ENCODE measurements at regions not wholly inside any gene's neighbourhood (a gene's known extent, or its start where the extent isn't known, plus 50 kb on each side); places are given as distances from the start of the nearest gene placed in this dataset.
A peak's percentile ranks its signal among the peaks of the same experiment; 100 is the strongest.

DNA sequence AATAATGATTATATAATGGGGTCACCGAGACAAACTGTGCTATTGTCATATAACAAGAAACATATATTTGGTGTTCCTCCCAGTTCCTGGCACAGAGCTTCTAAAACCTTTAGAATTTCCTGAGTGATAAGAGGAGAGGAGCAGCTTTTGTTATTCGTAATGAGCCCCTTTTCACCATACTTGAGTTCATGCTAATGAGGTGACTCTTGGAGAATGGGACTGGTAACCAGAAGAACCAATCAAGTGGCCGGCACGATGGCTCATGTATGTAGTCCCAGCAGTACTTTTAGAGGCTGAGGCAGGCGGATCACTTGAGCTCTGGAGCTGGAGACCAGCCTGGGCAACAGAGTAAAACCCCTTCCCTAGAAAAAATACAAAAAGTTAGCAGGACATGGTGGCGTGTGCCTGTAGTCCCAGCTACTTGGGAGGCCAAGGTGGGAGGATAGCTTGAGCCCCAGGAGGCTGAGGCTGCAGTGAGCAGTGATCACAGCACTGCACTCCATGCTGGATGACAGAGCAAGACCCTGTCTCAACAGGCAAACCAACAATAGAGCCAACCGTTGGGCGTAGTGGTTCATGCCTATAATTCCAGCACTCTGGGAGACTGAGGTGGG lies 62.7 kb upstream of the FTH1 start:
- no peak for DNase-seq (ENCODE audit: low read depth, low spot score)

GRCh38 chr11:62026739-62027370 lies 59.4 kb upstream of the FTH1 start:
- no peak for DNase-seq (ENCODE audit: low read depth, low spot score)

DNA sequence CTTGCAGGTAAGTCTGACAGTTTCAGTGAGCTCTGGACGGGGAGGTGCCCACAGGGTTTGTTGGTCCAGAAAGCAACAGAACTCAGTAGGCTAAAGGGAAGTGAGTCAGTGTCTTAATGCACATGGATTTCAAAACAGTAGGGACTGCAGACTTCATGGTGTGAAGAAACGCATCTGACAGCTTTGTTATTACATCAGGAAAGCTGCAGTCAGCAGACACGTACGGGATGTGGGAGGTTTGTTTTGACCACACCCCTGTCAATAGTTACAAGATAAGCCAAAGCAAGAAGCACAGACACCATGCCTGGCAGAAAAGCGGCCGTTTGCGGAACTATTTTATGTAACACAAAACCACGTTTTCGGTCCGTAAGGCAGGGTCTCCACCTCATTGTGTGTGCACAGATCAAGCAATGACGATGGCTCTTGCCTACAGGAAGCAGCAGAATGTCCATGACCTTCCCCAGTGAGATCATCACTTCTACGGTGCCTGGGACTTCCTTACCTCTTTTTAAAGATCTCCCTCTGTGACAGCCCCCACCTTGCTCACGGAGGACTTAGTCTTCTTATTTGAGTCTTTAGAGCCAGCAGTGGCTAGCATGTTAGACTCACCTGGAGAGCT lies 58.2 kb upstream of the FTH1 start:
- DNase-seq (ENCODE audit: low read depth, low spot score): peak; percentile 21

DNA sequence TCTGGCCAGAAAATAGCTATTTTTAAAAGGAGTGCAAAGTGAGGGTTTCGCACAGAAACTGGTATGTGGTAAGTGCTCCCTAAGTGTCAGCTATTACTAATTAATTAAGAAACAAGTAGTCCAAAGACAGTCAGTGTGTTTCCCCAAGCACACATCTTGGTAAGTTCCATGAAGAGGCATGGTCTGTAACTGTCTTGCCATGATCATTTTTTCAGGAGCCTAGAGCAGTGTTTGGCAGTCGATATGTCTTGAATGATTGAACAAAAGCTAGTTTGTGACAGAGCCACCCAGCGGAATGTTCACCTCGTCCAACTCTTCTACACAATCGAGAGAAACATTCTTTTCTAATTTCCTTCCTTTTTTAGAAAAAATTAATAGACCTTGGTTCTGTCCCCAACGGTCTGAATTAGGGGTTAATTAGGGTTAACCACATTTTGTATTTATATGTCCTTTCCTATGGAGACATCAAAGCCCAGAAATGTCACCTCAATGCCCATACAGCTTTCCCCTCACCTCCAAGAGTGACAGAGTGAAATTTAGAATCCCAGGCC lies 57.6 kb upstream of the FTH1 start:
- no peak for DNase-seq (ENCODE audit: low read depth, low spot score)

DNA sequence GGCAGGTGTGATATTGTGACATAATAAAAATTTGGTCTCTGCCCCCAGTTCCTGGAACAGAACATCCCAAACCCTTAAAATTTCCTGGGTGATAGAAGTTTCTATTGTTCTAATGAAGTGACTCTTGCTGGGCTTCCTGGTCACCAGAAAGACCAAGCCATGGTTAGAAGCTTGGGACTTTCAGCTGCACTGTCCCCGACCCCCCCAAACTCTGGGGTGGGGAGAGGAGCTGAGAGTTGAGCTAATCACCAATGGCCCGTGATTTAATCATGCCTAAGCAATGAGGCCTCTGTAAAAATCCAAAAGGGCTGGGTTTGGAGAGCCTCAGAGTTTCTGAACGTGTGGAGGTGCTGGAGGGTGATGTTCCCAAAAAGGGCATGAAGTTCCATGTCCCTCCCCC lies 54.8 kb upstream of the FTH1 start:
- no peak for DNase-seq (ENCODE audit: low read depth, low spot score)

DNA sequence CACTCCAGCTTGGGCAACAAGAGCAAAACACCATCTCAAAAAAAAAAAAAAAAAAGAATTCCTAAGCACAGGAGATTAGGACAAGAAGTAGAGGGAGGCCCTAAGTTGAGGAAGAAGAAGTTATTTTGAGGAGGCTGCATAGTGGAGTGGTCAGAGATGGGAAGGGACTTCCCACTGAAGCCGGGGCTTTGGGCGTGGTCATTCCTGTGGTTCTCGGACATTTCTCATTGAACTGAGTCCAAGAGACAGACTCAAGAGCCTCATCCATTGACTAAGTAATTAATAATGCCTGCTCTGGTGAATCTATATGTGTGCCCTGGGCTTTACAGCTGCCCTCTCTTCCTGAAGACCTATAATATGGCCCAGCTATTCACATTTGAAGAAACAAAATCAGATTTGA lies 53.2 kb upstream of the FTH1 start:
- no peak for DNase-seq (ENCODE audit: low read depth, low spot score)

DNA sequence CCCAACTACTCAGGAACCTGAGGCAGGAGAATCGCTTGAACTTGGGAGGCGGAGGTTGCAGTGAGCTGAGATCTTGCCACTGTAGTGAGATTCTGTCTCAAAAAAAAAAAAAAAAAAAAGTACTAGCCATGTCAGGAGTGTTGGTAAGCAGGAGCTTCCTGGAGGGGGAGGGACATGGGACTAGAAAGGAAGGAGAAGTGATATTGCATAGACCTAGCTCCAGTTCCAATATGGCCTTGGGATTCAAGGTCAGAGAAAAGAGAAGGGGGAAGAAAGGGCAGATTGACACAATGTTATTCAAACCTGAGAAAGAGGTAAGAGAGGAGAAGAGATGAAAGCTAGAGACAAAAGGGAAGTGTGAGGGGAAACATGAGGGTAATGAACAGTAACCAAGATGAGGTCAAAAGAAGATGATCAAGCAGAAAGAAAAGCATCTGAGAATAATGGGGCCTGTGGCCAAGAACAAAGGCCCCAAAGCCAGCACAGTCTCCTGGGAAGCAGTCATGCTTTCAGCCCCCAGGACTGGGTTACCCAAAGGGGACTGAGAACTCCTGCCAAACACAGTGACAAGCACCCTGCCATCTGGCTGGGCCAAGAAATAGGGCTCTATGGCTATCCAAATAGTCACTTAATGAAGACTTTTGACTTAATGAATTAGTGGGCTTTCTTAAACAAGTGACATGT lies 51.7 kb upstream of the FTH1 start:
- DNase-seq (ENCODE audit: low read depth, low spot score): no peak

- no peak for DNase-seq (ENCODE audit: low read depth, low spot score)
These were observed 50.6 kb upstream of the FTH1 start for GRCh38 chr11:62017878-62018655.
